Muscle layer of duodenum (tissue), 2 donors: ENCODE measurements at regions not wholly inside any gene's neighbourhood (a gene's known extent, or its start where the extent isn't known, plus 50 kb on each side); places are given as distances from the start of the nearest gene placed in this dataset.

ENCODE experiments used
- H3K27ac ChIP-seq: one replicate; pipeline ENCODE4 v1.7.0; 2013; ENCODE audit warnings: mild to moderate bottlenecking, low read length
- H3K27me3 ChIP-seq: one replicate; pipeline ENCODE4 v1.7.0; 2013; ENCODE audit warnings: low read depth, mild to moderate bottlenecking, control low read depth, low read length
- H3K36me3 ChIP-seq, 2 donors: one replicate each; pipeline ENCODE4 v1.7.0; 2013; ENCODE audit warnings: low read length in 2 of 2, control low read depth in 1 of 2, mild to moderate bottlenecking in 1 of 2; ENCODE audit not compliant: insufficient read depth in 2 of 2, control insufficient read depth in 1 of 2
- H3K4me1 ChIP-seq, 2 donors: one replicate each; pipeline ENCODE4 v1.7.0; 2013; ENCODE audit warnings: low read length in 2 of 2, mild to moderate bottlenecking in 2 of 2, control low read depth in 1 of 2, moderate library complexity in 1 of 2; ENCODE audit not compliant: insufficient read depth in 2 of 2, control insufficient read depth in 1 of 2
- H3K4me3 ChIP-seq, 2 donors: one replicate each; pipeline ENCODE4 v1.7.0; 2013; ENCODE audit warnings: low read length in 2 of 2, low read depth in 1 of 2, mild to moderate bottlenecking in 1 of 2
- H3K9me3 ChIP-seq, 2 donors: one replicate each; pipeline ENCODE4 v1.7.0; 2013; ENCODE audit warnings: low read length in 2 of 2, control low read depth in 1 of 2, mild to moderate bottlenecking in 1 of 2; ENCODE audit not compliant: control insufficient read depth in 1 of 2
- donor health status: healthy.

DNA sequence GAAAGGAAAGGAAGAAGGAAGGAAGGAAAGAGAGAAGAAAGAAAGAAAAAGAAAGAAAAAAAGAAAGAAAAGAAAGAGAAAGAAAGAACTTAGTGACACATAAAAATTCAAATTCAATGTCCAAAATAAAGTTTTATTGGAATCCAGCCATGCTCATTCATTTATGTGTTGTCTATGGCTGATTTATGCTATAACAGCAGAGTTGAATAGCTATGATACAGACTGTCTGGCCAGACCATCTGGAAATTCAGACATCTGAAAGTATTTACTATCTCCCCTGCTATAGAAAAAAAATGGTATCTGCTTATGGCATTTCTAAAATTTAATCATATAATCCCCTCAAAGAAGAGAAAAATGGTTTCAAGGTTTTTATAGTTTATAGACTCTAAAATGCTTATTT lies 79.4 kb upstream of the RRP15 start:
- H3K4me1 ChIP-seq, result no peaks in the 10 kb centered on the region
- H3K4me3 ChIP-seq, result no peak overlapping the region
- no peak overlapping the region for H3K27ac ChIP-seq
- no peaks in the 10 kb centered on the region for H3K9me3 ChIP-seq
- no peaks in the 10 kb centered on the region for H3K36me3 ChIP-seq
- no peaks in the 10 kb centered on the region for H3K27me3 ChIP-seq

DNA sequence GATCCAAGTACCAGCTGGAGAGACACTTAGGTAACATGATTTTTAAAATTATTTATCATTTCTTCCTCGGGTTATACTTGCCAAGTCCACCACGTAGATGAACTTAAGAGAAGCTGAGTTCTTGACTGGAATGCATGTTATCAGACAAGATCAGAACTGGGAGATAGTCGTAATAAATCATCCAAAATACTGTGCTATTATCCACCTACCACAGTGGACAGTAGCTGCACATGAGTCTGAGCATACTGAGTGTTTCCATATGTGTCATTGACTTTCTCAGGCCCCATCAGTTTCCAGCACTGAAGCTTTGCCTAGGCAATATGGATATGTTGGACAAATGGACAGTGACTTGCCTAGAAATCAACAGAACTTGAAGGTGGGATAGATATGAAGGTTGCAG lies 77.9 kb upstream of the RRP15 start:
- H3K27me3 ChIP-seq, result no peaks in the 10 kb centered on the region
- H3K4me3 ChIP-seq, result no peak overlapping the region
- no peak overlapping the region for H3K27ac ChIP-seq
- no peaks in the 10 kb centered on the region for H3K36me3 ChIP-seq
- no peaks in the 10 kb centered on the region for H3K4me1 ChIP-seq
- H3K9me3 ChIP-seq, result no peaks in the 10 kb centered on the region

DNA sequence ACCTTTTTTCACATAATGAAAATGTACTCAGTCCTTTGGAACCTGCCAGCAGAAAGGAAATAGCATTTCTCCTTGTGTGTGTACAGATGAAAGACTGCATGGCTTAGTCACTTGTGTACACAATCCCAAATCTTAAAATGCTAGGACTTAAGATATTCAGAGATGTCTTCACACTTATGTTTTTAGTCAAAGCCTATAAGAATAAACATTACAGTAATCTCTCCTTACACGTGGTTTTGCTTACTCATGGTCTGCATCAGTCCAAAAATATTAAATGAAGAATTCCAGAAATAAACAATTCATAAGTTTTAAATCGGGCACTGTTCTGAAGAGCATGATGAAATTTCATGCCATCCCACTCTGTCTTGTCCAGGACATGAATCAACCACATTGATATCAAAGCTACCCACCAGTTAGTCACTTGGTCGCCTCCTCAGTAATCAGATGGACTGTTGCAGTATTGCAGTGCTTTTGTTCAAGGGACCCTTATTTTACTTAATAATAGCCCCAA lies 75.7 kb upstream of the RRP15 start:
- Histone ChIP-seq H3K27me3 (no peaks in the 10 kb centered on the region), H3K4me1 (no peaks in the 10 kb centered on the region), H3K9me3 (no peaks in the 10 kb centered on the region), H3K27ac (no peak overlapping the region), H3K36me3 (no peaks in the 10 kb centered on the region), H3K4me3 (no peak overlapping the region)

DNA sequence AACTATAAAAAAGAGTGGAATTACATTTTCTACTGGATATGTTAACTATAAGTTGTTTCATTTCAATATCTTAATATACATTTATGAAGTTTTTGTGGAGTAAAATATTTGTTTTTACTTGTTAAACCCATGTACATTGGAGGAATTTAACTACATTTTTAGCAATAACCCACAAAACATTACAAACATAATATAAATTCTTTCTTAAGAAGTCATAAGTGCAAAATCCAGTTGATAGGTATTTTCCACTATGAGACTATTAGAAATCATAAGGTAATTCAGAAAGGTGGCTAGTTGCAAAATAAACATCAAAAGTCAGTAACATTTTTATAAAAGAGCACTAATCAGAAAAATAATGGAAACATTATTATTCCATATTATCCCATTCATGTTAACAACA lies 73.9 kb upstream of the RRP15 start:
- no peaks in the 10 kb centered on the region for H3K9me3 ChIP-seq
- no peak overlapping the region for H3K4me3 ChIP-seq
- no peaks in the 10 kb centered on the region for H3K27me3 ChIP-seq
- no peaks in the 10 kb centered on the region for H3K36me3 ChIP-seq
- H3K27ac ChIP-seq, result no peak overlapping the region
- no peaks in the 10 kb centered on the region for H3K4me1 ChIP-seq

DNA sequence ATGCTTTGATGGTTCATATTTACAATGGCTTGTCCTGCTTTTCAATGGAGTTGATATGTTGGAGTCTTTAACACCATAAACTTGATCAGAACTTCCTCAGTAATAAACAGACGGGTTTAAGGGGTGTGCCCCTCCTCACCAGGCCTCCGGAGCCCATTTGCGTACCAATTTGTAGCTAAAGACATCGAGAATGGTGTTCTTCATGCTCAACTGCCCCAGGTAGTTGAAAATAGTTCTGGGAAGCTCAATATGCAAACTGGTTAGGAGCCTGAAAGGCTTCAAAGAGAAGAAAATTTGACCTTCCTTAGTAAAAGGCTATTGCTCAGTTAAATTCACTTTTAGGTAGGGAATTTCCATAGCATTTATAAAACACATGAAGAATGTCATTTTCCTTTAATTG lies 68.1 kb upstream of the RRP15 start:
- H3K27me3 ChIP-seq, result no peaks in the 10 kb centered on the region
- no peak overlapping the region for H3K4me3 ChIP-seq
- no peak overlapping the region for H3K27ac ChIP-seq
- no peaks in the 10 kb centered on the region for H3K9me3 ChIP-seq
- no peaks in the 10 kb centered on the region for H3K4me1 ChIP-seq
- no peaks in the 10 kb centered on the region for H3K36me3 ChIP-seq

GRCh38 chr1:218219460-218219859 lies 65.6 kb upstream of the RRP15 start:
- Histone ChIP-seq H3K9me3 (no peaks in the 10 kb centered on the region), H3K27ac (no peak overlapping the region), H3K4me3 (no peak overlapping the region), H3K27me3 (no peaks in the 10 kb centered on the region), H3K4me1 (no peaks in the 10 kb centered on the region), H3K36me3 (no peaks in the 10 kb centered on the region)

GRCh38 chr1:218224101-218224500 lies 61.0 kb upstream of the RRP15 start:
- Histone ChIP-seq H3K4me1 (no peaks in the 10 kb centered on the region), H3K9me3 (no peaks in the 10 kb centered on the region), H3K27ac (no peak overlapping the region), H3K4me3 (no peak overlapping the region), H3K36me3 (no peaks in the 10 kb centered on the region), H3K27me3 (no peaks in the 10 kb centered on the region)

- no peaks in the 10 kb centered on the region for H3K27me3 ChIP-seq
- H3K4me1 ChIP-seq, result no peaks in the 10 kb centered on the region
- H3K27ac ChIP-seq, result no peak overlapping the region
- H3K4me3 ChIP-seq, result no peak overlapping the region
- H3K36me3 ChIP-seq, result no peaks in the 10 kb centered on the region
- no peaks in the 10 kb centered on the region for H3K9me3 ChIP-seq
Measured at GRCh38 chr1:218226005-218226404, 59.1 kb upstream of the RRP15 start.
